ENCODE measurements at regions not wholly inside any gene's neighbourhood (a gene's known extent, or its start where the extent isn't known, plus 50 kb on each side); places are given as distances from the start of the nearest gene placed in this dataset.

GRCh38 chr3:177746337-177746933 lies 549.2 kb upstream of the TBL1XR1 start:
- no peak overlapping the region for H3K4ac ChIP-seq (replicated peaks; ENCODE audit: insufficient read length, low read depth, low read length)
- H2BK20ac ChIP-seq (ENCODE audit: low read length), result no peak overlapping the region
- CTCF ChIA-PET (ENCODE audit: partially characterized antibody), result interaction anchor here (0.6 to 1.2 kb wide), 4 partner anchors 13 to 383 kb away, joined by 3 to 4 read pairs (median 3); no protein-coding TSS in a partner anchor
- no peaks in the 10 kb centered on the region for H3K27me3 ChIP-seq (replicated peaks in 1 of 4; ENCODE audit: control insufficient read depth in 3 of 4, extremely low read depth in 1 of 4, insufficient read depth in 3 of 4, low read length in 3 of 4)
- no peak overlapping the region for H3K18ac ChIP-seq (ENCODE audit: extremely low read depth, low read length)
- no peaks in the 10 kb centered on the region for H3K79me1 ChIP-seq (ENCODE audit: low read depth, low read length)
- H4K20me1 ChIP-seq (replicated peaks in 1 of 2; ENCODE audit: control insufficient read depth in 1 of 2, insufficient read depth in 2 of 2, low read length in 2 of 2), result no peaks in the 10 kb centered on the region
- H3K14ac ChIP-seq (ENCODE audit: insufficient read length), result no peak overlapping the region
- no peak overlapping the region for H4K5ac ChIP-seq (ENCODE audit: insufficient read length, low read depth, low read length)
- no peak overlapping the region for H3K23ac ChIP-seq (ENCODE audit: insufficient read length)
- H2BK5ac ChIP-seq (ENCODE audit: low read depth, low read length), result no peak overlapping the region
- H3K9ac ChIP-seq (replicated peaks in 1 of 4; ENCODE audit: extremely low read depth in 1 of 4, low read depth in 3 of 4, low read length in 3 of 4), result no peak overlapping the region
- H2AFZ ChIP-seq (ENCODE audit: low read length), result peak overlapping the region; percentile 32; the same call in 1 of the 2 replicates
- no peaks in the 10 kb centered on the region; the same call in 1 of the 2 replicates for H3K23me2 ChIP-seq (ENCODE audit: low read depth, low read length)
- no peaks in the 10 kb centered on the region for H3K79me2 ChIP-seq (ENCODE audit: control insufficient read depth in 1 of 2, insufficient read depth in 2 of 2, low read length in 2 of 2)
- 92% methylated on average over 3 of the region's 3 CpGs; no CpG with 5 or more reads in 1 of the 2 experiments for WGBS, 2 experiments (ENCODE audit: extremely low coverage in 1 of 2, insufficient coverage in 1 of 2, insufficient read length in 1 of 2, insufficient replicate concordance in 2 of 2, low coverage in 1 of 2, low lambda C conversion rate in 2 of 2, missing lambda C conversion rate in 1 of 2)
- H2BK12ac ChIP-seq (ENCODE audit: low read depth, low read length), result no peak overlapping the region
- FAIRE-seq, result no peak
- no peak overlapping the region for H2AK5ac ChIP-seq (ENCODE audit: low read depth, low read length)
- H3K4me3 ChIP-seq (ENCODE audit: extremely low read depth in 1 of 4, insufficient read depth in 2 of 4, low read depth in 3 of 4, low read length in 4 of 4), result no peak overlapping the region
- H3K4me2 ChIP-seq (ENCODE audit: insufficient read depth in 1 of 2, low read depth in 2 of 2, low read length in 2 of 2), result no peak overlapping the region
- no peaks in the 10 kb centered on the region for H3K36me3 ChIP-seq (ENCODE audit: control insufficient read depth in 2 of 4, insufficient read depth in 4 of 4, low read length in 3 of 4)
- no peak overlapping the region for H2BK120ac ChIP-seq (replicated peaks; ENCODE audit: low read depth, low read length)
- H4K8ac ChIP-seq (ENCODE audit: extremely low read depth, insufficient read depth, low read length), result no peak overlapping the region
- H3K56ac ChIP-seq (replicated peaks; ENCODE audit: insufficient read length, low read depth, low read length), result no peak overlapping the region
- H3K9me3 ChIP-seq (ENCODE audit: insufficient read depth in 2 of 2, low read depth in 1 of 2, low read length in 1 of 2), result no peaks in the 10 kb centered on the region
- POLR2A ChIA-PET (ENCODE audit: partially characterized antibody), result no interaction called here
- H2BK15ac ChIP-seq (ENCODE audit: low read length), result no peak overlapping the region
- no peak overlapping the region for H4K91ac ChIP-seq (replicated peaks; ENCODE audit: insufficient read length, low read length)
- no peak for DNase-seq (ENCODE audit: low read depth in 1 of 2, low spot score in 2 of 2)
- no peaks in the 10 kb centered on the region; a peak in 1 of 7 replicates for H3K4me1 ChIP-seq (replicated peaks in 1 of 4; ENCODE audit: control insufficient read depth in 3 of 4, insufficient read depth in 4 of 4, low read length in 3 of 4)
- H3K27ac ChIP-seq (ENCODE audit: low read depth, low read length), result no peak overlapping the region
- TF ChIP-seq SIRT6 (IDR thresholded peaks at IDR 0.05; ENCODE audit: low read length), result no peak
- TF ChIP-seq CHD1 (IDR thresholded peaks at IDR 0.05; ENCODE audit: low read depth, low read length), result no peak
- no peak for TF ChIP-seq POLR2A (IDR thresholded peaks at IDR 0.05; ENCODE audit: control extremely low read depth in 1 of 2, low read depth in 2 of 2, low read length in 2 of 2)
- TF ChIP-seq CTBP2 (IDR thresholded peaks at IDR 0.05; ENCODE audit: borderline replicate concordance, insufficient read depth, insufficient read length, low read length), result no peak
- no peak for TF ChIP-seq BACH1 (IDR thresholded peaks at IDR 0.05; ENCODE audit: low read length)
- no peak for TF ChIP-seq TBP (IDR thresholded peaks at IDR 0.05; ENCODE audit: low read depth, low read length)
- no peak for TF ChIP-seq JUN (IDR thresholded peaks at IDR 0.05; ENCODE audit: low read depth, low read length)
- TF ChIP-seq RNF2 (IDR thresholded peaks at IDR 0.05; ENCODE audit: borderline replicate concordance, low read depth, low read length, missing control alignments, poor library complexity, severe bottlenecking), result no peak
- no peak for TF ChIP-seq CTCF (IDR thresholded peaks at IDR 0.05; ENCODE audit: control extremely low read depth in 1 of 3, insufficient read depth in 1 of 3, low read depth in 1 of 3, low read length in 3 of 3)
- TF ChIP-seq SP1 (IDR thresholded peaks at IDR 0.05; ENCODE audit: low read depth, low read length), result no peak
- no peak for TF ChIP-seq CBX8 (IDR thresholded peaks at IDR 0.05; ENCODE audit: borderline replicate concordance, low read depth, low read length)
- TF ChIP-seq CHD2 (IDR thresholded peaks at IDR 0.05; ENCODE audit: low read length), result no peak
